Ovary (tissue), 3 donors: ENCODE measurements at regions not wholly inside any gene's neighbourhood (a gene's known extent, or its start where the extent isn't known, plus 50 kb on each side); places are given as distances from the start of the nearest gene placed in this dataset.

ENCODE experiments used
- EP300 ChIP-seq: sonication (generic); formaldehyde crosslinking; IDR thresholded peaks from one replicate; pipeline ENCODE4 v1.6.1; 2017; ENCODE audit warnings: antibody characterized with exemption
- POLR2A ChIP-seq: fragments of 450-650 bp; IDR thresholded peaks from one replicate; pipeline ENCODE4 v1.6.1; 2017; ENCODE audit warnings: antibody characterized with exemption, mild to moderate bottlenecking, moderate library complexity
- TF ChIP-seq, protein P1 (sequence below), 3 donors: fragments of 450-650 bp in 2 of 3; fragments of 200-600 bp in 1 of 3; IDR thresholded peaks; one replicate each; pipeline versions ENCODE4 v1.5.1 to v1.8.0; 2016 to 2022; ENCODE audit warnings: antibody characterized with exemption in 3 of 3, mild to moderate bottlenecking in 1 of 3
- donor health status: DM: no; HTN: no; CAD: no.

- TF ChIP-seq POLR2A (no peak), EP300 (no peak)
- TF ChIP-seq, protein P1, sequence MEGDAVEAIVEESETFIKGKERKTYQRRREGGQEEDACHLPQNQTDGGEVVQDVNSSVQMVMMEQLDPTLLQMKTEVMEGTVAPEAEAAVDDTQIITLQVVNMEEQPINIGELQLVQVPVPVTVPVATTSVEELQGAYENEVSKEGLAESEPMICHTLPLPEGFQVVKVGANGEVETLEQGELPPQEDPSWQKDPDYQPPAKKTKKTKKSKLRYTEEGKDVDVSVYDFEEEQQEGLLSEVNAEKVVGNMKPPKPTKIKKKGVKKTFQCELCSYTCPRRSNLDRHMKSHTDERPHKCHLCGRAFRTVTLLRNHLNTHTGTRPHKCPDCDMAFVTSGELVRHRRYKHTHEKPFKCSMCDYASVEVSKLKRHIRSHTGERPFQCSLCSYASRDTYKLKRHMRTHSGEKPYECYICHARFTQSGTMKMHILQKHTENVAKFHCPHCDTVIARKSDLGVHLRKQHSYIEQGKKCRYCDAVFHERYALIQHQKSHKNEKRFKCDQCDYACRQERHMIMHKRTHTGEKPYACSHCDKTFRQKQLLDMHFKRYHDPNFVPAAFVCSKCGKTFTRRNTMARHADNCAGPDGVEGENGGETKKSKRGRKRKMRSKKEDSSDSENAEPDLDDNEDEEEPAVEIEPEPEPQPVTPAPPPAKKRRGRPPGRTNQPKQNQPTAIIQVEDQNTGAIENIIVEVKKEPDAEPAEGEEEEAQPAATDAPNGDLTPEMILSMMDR (IDR thresholded peaks at IDR 0.05), result no peak
These were observed 208.8 kb downstream of the BMP2 start for GRCh38 chr20:6976106-6976900.
